Activated naive CD8-positive, alpha-beta T cell treated with anti-CD3 and anti-CD28 coated beads, Interleukin-2, amount 10 ng/mL, durations not matched to agents 7 days and 5 days (primary cell): ENCODE measurements at regions not wholly inside any gene's neighbourhood (a gene's known extent, or its start where the extent isn't known, plus 50 kb on each side); places are given as distances from the start of the nearest gene placed in this dataset.
"Not testable (repeated sequence)": the region's sequence is repeated elsewhere in the genome, so short reads cannot be mapped to it uniquely, and the experiment has no call there.

Experiments
- ATAC-seq: fragments of 150-1000 bp; cut with Tn5 transposase; one replicate; pipeline ENCODE4 v1.10.0; 2021; ENCODE audit warnings: low read depth, moderate library complexity
- POLR2A ChIA-PET: fragments of 350-600 bp; sonication (Branson Sonifier 250); formaldehyde crosslinking; loops from one replicate; lab custom pipeline; 2021; ENCODE audit warnings: antibody characterized with exemption; lab: Charles Lee
- DNase-seq: peaks from one replicate; pipeline ENCODE4 v3.0.0; 2021
- H3K27ac Mint-ChIP-seq: one replicate; pipeline ENCODE4 v1.8.0; 2022; ENCODE audit warnings: mild to moderate bottlenecking, mixed read lengths
- H3K27me3 Mint-ChIP-seq: one replicate; pipeline ENCODE4 v1.8.0; 2022; ENCODE audit warnings: mild to moderate bottlenecking, moderate library complexity, mixed read lengths
- H3K36me3 Mint-ChIP-seq: one replicate; pipeline ENCODE4 v1.8.0; 2021; ENCODE audit warnings: mild to moderate bottlenecking, mixed read lengths
- H3K4me1 Mint-ChIP-seq: one replicate; pipeline ENCODE4 v1.8.0; 2021; ENCODE audit warnings: mixed read lengths
- H3K4me3 Mint-ChIP-seq: one replicate; pipeline ENCODE4 v1.8.0; 2022; ENCODE audit warnings: mild to moderate bottlenecking, moderate library complexity, mixed read lengths
- H3K9me3 Mint-ChIP-seq: one replicate; pipeline ENCODE4 v1.8.0; 2021; ENCODE audit warnings: mixed read lengths

DNA sequence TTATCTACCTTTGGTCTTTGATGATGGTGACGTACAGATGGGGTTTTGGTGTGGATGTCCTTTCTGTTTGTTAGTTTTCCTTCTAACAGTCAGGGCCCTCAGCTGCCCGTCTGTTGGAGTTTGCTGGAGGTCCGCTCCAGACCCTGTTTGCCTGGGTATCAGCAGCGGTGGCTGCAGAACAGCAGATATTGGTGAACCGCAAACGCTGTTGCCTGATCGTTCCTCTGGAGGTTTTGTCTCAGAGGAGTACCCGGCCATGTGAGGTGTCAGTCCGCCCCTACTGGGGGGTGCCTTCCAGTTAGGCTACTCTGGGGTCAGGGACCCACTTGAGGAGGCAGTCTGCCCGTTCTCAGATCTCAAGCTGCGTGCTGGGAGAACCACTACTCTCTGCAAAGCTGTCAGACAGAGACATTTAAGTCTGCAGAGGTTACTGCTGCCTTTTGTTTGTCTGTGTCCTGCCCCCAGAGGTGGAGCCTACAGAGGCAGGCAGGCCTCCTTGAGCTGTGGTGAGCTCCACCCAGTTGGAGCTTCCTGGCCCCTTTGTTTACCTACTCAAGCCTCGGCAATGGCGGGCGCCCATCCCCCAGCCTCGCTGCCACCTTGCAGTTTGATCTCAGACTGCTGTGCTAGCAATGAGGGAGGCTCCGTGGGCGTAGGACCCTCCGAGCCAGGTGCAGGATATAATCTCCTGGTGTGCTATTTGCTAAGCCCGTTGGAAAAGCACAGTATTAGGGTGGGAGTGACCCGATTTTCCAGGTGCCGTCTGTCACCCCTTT, 68.5 kb upstream of the ECI2 start:
- H3K9me3 Mint-ChIP-seq, POLR2A ChIA-PET, H3K4me3 Mint-ChIP-seq, H3K27ac Mint-ChIP-seq, ATAC-seq, H3K36me3 Mint-ChIP-seq, DNase-seq, H3K4me1 Mint-ChIP-seq: not testable (repeated sequence)
- H3K27me3 Mint-ChIP-seq, result peaks cover 16% of the 10 kb centered on the region

DNA sequence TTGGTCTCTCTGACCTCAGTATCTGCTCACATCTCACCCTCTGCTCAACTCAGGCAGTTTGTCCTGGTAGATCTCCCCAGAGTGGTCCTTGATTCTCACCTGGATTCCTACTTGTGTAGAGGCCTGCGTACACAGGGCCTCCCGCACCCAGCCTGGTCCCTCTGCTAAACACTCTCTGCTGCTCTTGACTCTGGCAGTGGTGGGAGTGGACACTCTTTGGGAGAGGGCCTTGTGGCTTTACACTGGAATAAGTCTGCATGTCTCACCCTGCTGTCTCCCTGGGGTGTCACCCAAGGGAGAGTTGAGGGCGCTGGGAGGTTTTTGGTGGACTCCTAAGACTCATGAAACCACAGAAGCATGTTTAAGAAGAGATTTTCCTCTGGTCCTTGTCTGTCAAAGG, 57.3 kb upstream of the ECI2 start:
- no peak for DNase-seq
- no peaks in the 10 kb centered on the region for H3K4me1 Mint-ChIP-seq
- H3K27me3 Mint-ChIP-seq, result peaks cover 5% of the 10 kb centered on the region
- H3K36me3 Mint-ChIP-seq, result no peaks in the 10 kb centered on the region
- no peak overlapping the region for H3K27ac Mint-ChIP-seq
- no peak for ATAC-seq
- no peak overlapping the region for H3K4me3 Mint-ChIP-seq
- no peaks in the 10 kb centered on the region for H3K9me3 Mint-ChIP-seq
- POLR2A ChIA-PET, result no interaction called here

GRCh38 chr6:4192173-4192572, 56.8 kb upstream of the ECI2 start:
- peaks cover 2% of the 10 kb centered on the region for H3K27me3 Mint-ChIP-seq
- H3K4me3 Mint-ChIP-seq, result no peak overlapping the region
- H3K27ac Mint-ChIP-seq, result no peak overlapping the region
- H3K36me3 Mint-ChIP-seq, result no peaks in the 10 kb centered on the region
- POLR2A ChIA-PET, result no interaction called here
- ATAC-seq, result no peak
- DNase-seq, result no peak
- H3K9me3 Mint-ChIP-seq, result no peaks in the 10 kb centered on the region
- no peaks in the 10 kb centered on the region for H3K4me1 Mint-ChIP-seq

DNA sequence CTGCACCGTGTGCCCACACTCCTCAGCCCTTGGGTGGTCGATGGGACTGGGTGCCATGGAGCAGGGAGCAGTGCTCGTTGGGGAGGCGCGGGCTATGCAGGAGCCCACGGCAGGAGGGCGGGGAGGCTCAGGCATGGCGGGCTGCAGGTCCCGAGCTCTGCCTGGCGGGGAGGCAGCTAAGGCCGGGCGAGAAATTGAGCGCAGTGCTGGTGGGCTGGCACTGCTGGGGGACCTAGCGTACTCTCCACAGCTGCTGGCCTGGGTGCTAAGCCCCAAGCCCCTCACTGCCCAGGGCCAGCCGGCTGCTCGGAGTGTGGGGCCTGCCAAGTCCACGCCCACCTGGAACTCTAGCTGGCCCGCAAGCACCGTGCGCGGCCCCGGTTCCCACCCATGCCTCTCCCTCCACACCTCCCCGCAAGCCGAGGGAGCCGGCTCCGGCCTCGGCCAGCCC, 55.9 kb upstream of the ECI2 start:
- peaks cover 2% of the 10 kb centered on the region for H3K27me3 Mint-ChIP-seq
- POLR2A ChIA-PET, result interaction anchor here (0.6 kb wide), 1 partner anchor 1065 kb away, joined by 5 read pairs; no protein-coding TSS in a partner anchor
- no peak for ATAC-seq
- no peak overlapping the region for H3K4me3 Mint-ChIP-seq
- H3K36me3 Mint-ChIP-seq, result no peaks in the 10 kb centered on the region
- no peak overlapping the region for H3K27ac Mint-ChIP-seq
- no peak for DNase-seq
- no peaks in the 10 kb centered on the region for H3K9me3 Mint-ChIP-seq
- H3K4me1 Mint-ChIP-seq, result no peaks in the 10 kb centered on the region

- H3K27me3 Mint-ChIP-seq, result no peaks in the 10 kb centered on the region
- H3K9me3 Mint-ChIP-seq, result no peaks in the 10 kb centered on the region
- no peaks in the 10 kb centered on the region for H3K4me1 Mint-ChIP-seq
- ATAC-seq (no peak), DNase-seq (no peak)
- no peak overlapping the region for H3K4me3 Mint-ChIP-seq
- POLR2A ChIA-PET, result no interaction called here
- no peak overlapping the region for H3K27ac Mint-ChIP-seq
- no peaks in the 10 kb centered on the region for H3K36me3 Mint-ChIP-seq
Observed at GRCh38 chr6:4189249-4189648, 53.9 kb upstream of the ECI2 start.

DNA sequence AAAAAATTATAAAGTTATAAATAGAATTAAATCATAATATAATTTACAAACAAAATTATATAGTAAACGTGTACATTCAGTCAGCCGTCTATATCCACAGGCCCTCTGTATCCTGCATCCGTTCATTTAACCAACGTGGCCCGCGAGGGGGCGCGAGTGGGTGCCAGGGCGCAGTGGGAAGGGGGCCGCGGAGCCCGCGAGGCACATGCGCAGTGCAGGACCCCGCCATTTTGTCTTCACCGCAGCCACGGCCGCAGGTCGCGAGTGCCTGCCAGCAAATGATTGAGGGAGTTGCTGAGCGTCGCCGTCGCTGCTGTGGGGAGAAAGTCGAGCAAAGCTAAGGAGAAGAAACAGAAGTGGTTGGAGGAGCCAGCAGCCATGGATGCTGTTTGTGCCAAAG, 53.4 kb upstream of the ECI2 start:
- Mint-ChIP-seq H3K27me3 (no peaks in the 10 kb centered on the region), H3K9me3 (no peaks in the 10 kb centered on the region), H3K36me3 (no peaks in the 10 kb centered on the region), H3K4me1 (no peaks in the 10 kb centered on the region), H3K27ac (no peak overlapping the region), H3K4me3 (no peak overlapping the region)
- POLR2A ChIA-PET, result no interaction called here
- DNase-seq (no peak), ATAC-seq (no peak)

GRCh38 chr6:4187480-4187879, 52.1 kb upstream of the ECI2 start:
- DNase-seq, result no peak
- Mint-ChIP-seq H3K4me3 (no peak overlapping the region), H3K9me3 (no peaks in the 10 kb centered on the region), H3K4me1 (no peaks in the 10 kb centered on the region), H3K27ac (no peak overlapping the region), H3K36me3 (no peaks in the 10 kb centered on the region), H3K27me3 (no peaks in the 10 kb centered on the region)
- POLR2A ChIA-PET, result no interaction called here
- ATAC-seq, result no peak

DNA sequence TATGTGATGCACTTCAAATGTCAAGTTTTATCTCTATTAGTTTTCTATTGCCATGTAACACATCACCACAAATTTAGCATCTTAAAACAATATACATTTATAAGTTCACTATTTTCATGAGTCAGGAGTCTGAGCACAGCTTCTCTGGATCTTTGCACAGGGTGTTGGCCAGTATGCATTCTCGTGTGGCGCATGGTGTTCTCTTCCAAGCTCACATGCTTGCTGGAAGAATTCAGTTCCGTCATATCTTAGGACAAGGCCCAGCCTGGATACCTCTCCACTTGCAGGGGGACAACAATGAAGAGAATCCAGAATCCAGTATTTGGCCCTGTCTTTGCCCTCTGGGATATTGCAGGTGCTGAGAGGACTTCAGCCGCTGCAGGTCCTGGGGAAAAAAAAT, 51.0 kb upstream of the ECI2 start:
- Mint-ChIP-seq H3K4me1 (no peaks in the 10 kb centered on the region), H3K4me3 (no peak overlapping the region), H3K27me3 (peaks cover 4% of the 10 kb centered on the region), H3K9me3 (no peaks in the 10 kb centered on the region), H3K36me3 (no peaks in the 10 kb centered on the region), H3K27ac (no peak overlapping the region)
- ATAC-seq (no peak), DNase-seq (no peak)
- POLR2A ChIA-PET, result no interaction called here

DNA sequence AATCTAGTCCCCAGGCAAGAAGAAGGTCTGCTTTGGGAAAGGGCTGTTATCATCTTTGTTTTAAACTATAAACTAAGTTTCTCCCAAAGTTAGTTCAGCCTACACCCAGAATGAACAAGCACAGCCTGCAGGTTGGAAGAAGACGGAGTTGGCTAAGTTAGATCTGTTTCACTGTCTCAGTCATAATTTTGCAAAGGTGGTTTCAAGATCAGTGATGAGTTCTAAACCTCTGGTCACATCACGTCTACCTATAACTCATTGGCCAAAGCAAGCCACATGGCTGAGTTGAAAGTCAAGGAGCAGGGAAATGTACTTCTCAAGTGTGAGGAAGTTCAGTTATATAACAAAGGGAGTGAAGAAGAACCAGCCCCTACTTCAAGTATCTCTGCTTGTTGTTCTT, 50.5 kb upstream of the ECI2 start:
- POLR2A ChIA-PET, result no interaction called here
- DNase-seq, result no peak
- no peak overlapping the region for H3K27ac Mint-ChIP-seq
- peaks cover 4% of the 10 kb centered on the region for H3K27me3 Mint-ChIP-seq
- no peak for ATAC-seq
- H3K36me3 Mint-ChIP-seq, result no peaks in the 10 kb centered on the region
- no peaks in the 10 kb centered on the region for H3K9me3 Mint-ChIP-seq
- no peak overlapping the region for H3K4me3 Mint-ChIP-seq
- no peaks in the 10 kb centered on the region for H3K4me1 Mint-ChIP-seq

- no peaks in the 10 kb centered on the region for H3K36me3 Mint-ChIP-seq
- H3K4me1 Mint-ChIP-seq, result no peaks in the 10 kb centered on the region
- ATAC-seq (no peak), DNase-seq (no peak)
- no peaks in the 10 kb centered on the region for H3K9me3 Mint-ChIP-seq
- no peak overlapping the region for H3K4me3 Mint-ChIP-seq
- no peak overlapping the region for H3K27ac Mint-ChIP-seq
- POLR2A ChIA-PET, result no interaction called here
- peaks cover 4% of the 10 kb centered on the region for H3K27me3 Mint-ChIP-seq
Observed at GRCh38 chr6:4185419-4185818, 50.0 kb upstream of the ECI2 start.
